IPS-18a (cell line): ENCODE measurements at regions not wholly inside any gene's neighbourhood (a gene's known extent, or its start where the extent isn't known, plus 50 kb on each side); places are given as distances from the start of the nearest gene placed in this dataset.
"Not testable (repeated sequence)": the region's sequence is repeated elsewhere in the genome, so short reads cannot be mapped to it uniquely, and the experiment has no call there.

ENCODE experiments used
- H3K27ac ChIP-seq: one replicate; pipeline ENCODE4 v1.5.1; 2013; ENCODE audit warnings: low read length
- H3K27me3 ChIP-seq: one replicate; pipeline ENCODE4 v1.6.1; 2013; ENCODE audit warnings: mild to moderate bottlenecking, low read length; ENCODE audit not compliant: control insufficient read depth, insufficient read depth
- H3K36me3 ChIP-seq: one replicate; pipeline ENCODE4 v1.6.1; 2013; ENCODE audit warnings: low read depth, low read length; ENCODE audit not compliant: control insufficient read depth
- H3K4me1 ChIP-seq: one replicate; pipeline ENCODE4 v1.6.1; 2013; ENCODE audit warnings: low read depth, low read length; ENCODE audit not compliant: control insufficient read depth
- H3K4me3 ChIP-seq: one replicate; pipeline ENCODE4 v1.5.1; 2013; ENCODE audit warnings: low read length
- H3K9ac ChIP-seq: one replicate; pipeline ENCODE4 v1.6.1; 2013; ENCODE audit warnings: mild to moderate bottlenecking, low read length, moderate library complexity
- H3K9me3 ChIP-seq: one replicate; pipeline ENCODE4 v1.6.1; 2013; ENCODE audit warnings: low read depth, low read length; ENCODE audit not compliant: control insufficient read depth

GRCh38 chrX:27156921-27157320, 306.2 kb downstream of the PPP4R3C start:
- H3K27me3 ChIP-seq, H3K9me3 ChIP-seq, H3K27ac ChIP-seq, H3K36me3 ChIP-seq, H3K4me3 ChIP-seq, H3K9ac ChIP-seq, H3K4me1 ChIP-seq: not testable (repeated sequence)

- no peak overlapping the region for H3K27ac ChIP-seq
- peaks cover 20% of the 10 kb centered on the region for H3K9me3 ChIP-seq
- H3K36me3 ChIP-seq = no peaks in the 10 kb centered on the region
- H3K4me3 ChIP-seq = no peak overlapping the region
- no peak overlapping the region for H3K9ac ChIP-seq
- no peaks in the 10 kb centered on the region for H3K4me1 ChIP-seq
- no peaks in the 10 kb centered on the region for H3K27me3 ChIP-seq
These were observed 326.8 kb downstream of the PPP4R3C start for GRCh38 chrX:27136325-27136724.

- Histone ChIP-seq H3K9me3 (peaks cover 16% of the 10 kb centered on the region), H3K9ac (no peak overlapping the region), H3K4me1 (no peaks in the 10 kb centered on the region), H3K27ac (no peak overlapping the region), H3K36me3 (no peaks in the 10 kb centered on the region), H3K4me3 (no peak overlapping the region), H3K27me3 (no peaks in the 10 kb centered on the region)
These were observed 330.3 kb downstream of the PPP4R3C start for GRCh38 chrX:27132862-27133261.

GRCh38 chrX:27087176-27087575, 376.0 kb downstream of the PPP4R3C start:
- H3K36me3 ChIP-seq, H3K4me1 ChIP-seq, H3K27ac ChIP-seq, H3K9me3 ChIP-seq, H3K4me3 ChIP-seq, H3K27me3 ChIP-seq, H3K9ac ChIP-seq: not testable (repeated sequence)

- no peaks in the 10 kb centered on the region for H3K4me1 ChIP-seq
- no peak overlapping the region for H3K27ac ChIP-seq
- no peaks in the 10 kb centered on the region for H3K36me3 ChIP-seq
- H3K9me3 ChIP-seq = peaks cover 3% of the 10 kb centered on the region
- H3K27me3 ChIP-seq = no peaks in the 10 kb centered on the region
- no peak overlapping the region for H3K4me3 ChIP-seq
- H3K9ac ChIP-seq = no peak overlapping the region
These were observed 376.9 kb downstream of the PPP4R3C start for GRCh38 chrX:27086237-27086636.

GRCh38 chrX:27085346-27085745, 377.8 kb downstream of the PPP4R3C start:
- no peak overlapping the region for H3K4me3 ChIP-seq
- no peak overlapping the region for H3K9ac ChIP-seq
- H3K27ac ChIP-seq = no peak overlapping the region
- H3K27me3 ChIP-seq = no peaks in the 10 kb centered on the region
- no peaks in the 10 kb centered on the region for H3K4me1 ChIP-seq
- peaks cover 3% of the 10 kb centered on the region for H3K9me3 ChIP-seq
- no peaks in the 10 kb centered on the region for H3K36me3 ChIP-seq

GRCh38 chrX:27078371-27078770, 384.8 kb downstream of the PPP4R3C start:
- peaks cover 39% of the 10 kb centered on the region for H3K9me3 ChIP-seq
- no peak overlapping the region for H3K4me3 ChIP-seq
- no peaks in the 10 kb centered on the region for H3K4me1 ChIP-seq
- H3K36me3 ChIP-seq = no peaks in the 10 kb centered on the region
- H3K27me3 ChIP-seq = no peaks in the 10 kb centered on the region
- no peak overlapping the region for H3K27ac ChIP-seq
- no peak overlapping the region for H3K9ac ChIP-seq

- Histone ChIP-seq H3K27ac (no peak overlapping the region), H3K4me1 (no peaks in the 10 kb centered on the region), H3K9me3 (peaks cover 12% of the 10 kb centered on the region), H3K36me3 (no peaks in the 10 kb centered on the region), H3K27me3 (no peaks in the 10 kb centered on the region), H3K9ac (no peak overlapping the region), H3K4me3 (no peak overlapping the region)
These were observed 405.3 kb downstream of the PPP4R3C start for GRCh38 chrX:27057883-27058282.

- H3K27me3 ChIP-seq = no peaks in the 10 kb centered on the region
- no peak overlapping the region for H3K4me3 ChIP-seq
- no peak overlapping the region for H3K9ac ChIP-seq
- no peak overlapping the region for H3K27ac ChIP-seq
- peaks cover 16% of the 10 kb centered on the region for H3K9me3 ChIP-seq
- no peaks in the 10 kb centered on the region for H3K4me1 ChIP-seq
- no peaks in the 10 kb centered on the region for H3K36me3 ChIP-seq
These were observed 423.8 kb downstream of the PPP4R3C start for GRCh38 chrX:27039332-27039731.

GRCh38 chrX:27008486-27008885, 454.7 kb downstream of the PPP4R3C start:
- no peaks in the 10 kb centered on the region for H3K4me1 ChIP-seq
- H3K9me3 ChIP-seq = peaks cover 13% of the 10 kb centered on the region
- H3K27me3 ChIP-seq = no peaks in the 10 kb centered on the region
- H3K36me3 ChIP-seq = no peaks in the 10 kb centered on the region
- H3K27ac ChIP-seq = no peak overlapping the region
- H3K9ac ChIP-seq = no peak overlapping the region
- no peak overlapping the region for H3K4me3 ChIP-seq

GRCh38 chrX:26999634-27000033, 463.5 kb downstream of the PPP4R3C start:
- Histone ChIP-seq H3K27me3 (no peaks in the 10 kb centered on the region), H3K4me1 (no peaks in the 10 kb centered on the region), H3K9me3 (peaks cover 19% of the 10 kb centered on the region)

GRCh38 chrX:26958261-26958660, 504.9 kb downstream of the PPP4R3C start:
- Histone ChIP-seq H3K36me3 (no peaks in the 10 kb centered on the region), H3K9me3 (peaks cover 5% of the 10 kb centered on the region), H3K4me1 (no peaks in the 10 kb centered on the region), H3K27ac (no peak overlapping the region), H3K27me3 (no peaks in the 10 kb centered on the region), H3K9ac (no peak overlapping the region), H3K4me3 (no peak overlapping the region)

More at GRCh38 chrX:26999634-27000033, 463.5 kb downstream of the PPP4R3C start:
- H3K4me3 ChIP-seq = no peak overlapping the region
- no peak overlapping the region for H3K9ac ChIP-seq
- no peak overlapping the region for H3K27ac ChIP-seq
- H3K36me3 ChIP-seq = no peaks in the 10 kb centered on the region
